ENCODE measurements at regions not wholly inside any gene's neighbourhood (a gene's known extent, or its start where the extent isn't known, plus 50 kb on each side); places are given as distances from the start of the nearest gene placed in this dataset.
A peak's percentile ranks its signal among the peaks of the same experiment; 100 is the strongest.

GRCh38 chr11:19482319-19483100, 230.1 kb upstream of the NAV2 start:
- DNase-seq (ENCODE audit: insufficient read length, low spot score) (no peak), FAIRE-seq (no peak)

DNA sequence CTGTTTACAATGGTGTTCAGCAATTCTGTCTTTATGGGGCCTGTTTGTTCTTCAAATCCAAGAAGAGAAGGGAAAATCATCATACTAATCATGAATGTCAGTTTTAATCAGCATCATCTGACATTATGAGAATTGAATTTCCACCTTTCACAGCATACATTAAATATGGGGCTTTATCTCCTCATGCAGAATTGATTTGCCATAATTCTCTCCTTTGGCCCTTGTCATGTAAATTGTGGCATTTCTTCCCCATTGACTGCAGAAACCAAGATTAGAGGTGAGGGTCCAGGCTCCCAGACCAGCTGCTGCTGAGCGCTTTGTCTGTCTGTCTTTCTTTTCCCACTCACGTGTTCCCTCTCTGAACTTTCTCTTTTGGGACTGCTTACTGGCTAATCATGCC, 232.1 kb upstream of the NAV2 start:
- no peak for FAIRE-seq
- DNase-seq (ENCODE audit: insufficient read length, low spot score), result no peak

DNA sequence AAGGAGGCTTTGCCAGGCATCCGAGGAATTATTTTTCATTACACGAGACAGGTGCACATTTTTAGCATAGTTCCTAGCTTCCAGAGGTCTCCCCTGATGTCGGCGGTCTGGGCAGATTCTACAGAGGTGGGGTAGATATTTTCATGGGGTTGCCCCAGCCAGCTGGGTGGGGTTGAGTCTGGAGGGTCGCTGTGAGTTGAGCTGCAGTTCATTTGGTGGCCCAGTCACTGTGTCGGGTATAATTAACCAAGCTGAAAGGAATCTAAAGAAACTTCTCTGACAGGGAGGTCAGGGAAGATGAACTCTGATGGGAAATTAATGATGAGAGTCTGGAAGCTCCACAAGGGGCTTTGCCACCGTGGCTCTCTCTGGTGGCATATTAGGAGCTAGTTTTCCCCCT, 233.7 kb upstream of the NAV2 start:
- no peak for FAIRE-seq
- no peak for DNase-seq (ENCODE audit: insufficient read length, low spot score)

DNA sequence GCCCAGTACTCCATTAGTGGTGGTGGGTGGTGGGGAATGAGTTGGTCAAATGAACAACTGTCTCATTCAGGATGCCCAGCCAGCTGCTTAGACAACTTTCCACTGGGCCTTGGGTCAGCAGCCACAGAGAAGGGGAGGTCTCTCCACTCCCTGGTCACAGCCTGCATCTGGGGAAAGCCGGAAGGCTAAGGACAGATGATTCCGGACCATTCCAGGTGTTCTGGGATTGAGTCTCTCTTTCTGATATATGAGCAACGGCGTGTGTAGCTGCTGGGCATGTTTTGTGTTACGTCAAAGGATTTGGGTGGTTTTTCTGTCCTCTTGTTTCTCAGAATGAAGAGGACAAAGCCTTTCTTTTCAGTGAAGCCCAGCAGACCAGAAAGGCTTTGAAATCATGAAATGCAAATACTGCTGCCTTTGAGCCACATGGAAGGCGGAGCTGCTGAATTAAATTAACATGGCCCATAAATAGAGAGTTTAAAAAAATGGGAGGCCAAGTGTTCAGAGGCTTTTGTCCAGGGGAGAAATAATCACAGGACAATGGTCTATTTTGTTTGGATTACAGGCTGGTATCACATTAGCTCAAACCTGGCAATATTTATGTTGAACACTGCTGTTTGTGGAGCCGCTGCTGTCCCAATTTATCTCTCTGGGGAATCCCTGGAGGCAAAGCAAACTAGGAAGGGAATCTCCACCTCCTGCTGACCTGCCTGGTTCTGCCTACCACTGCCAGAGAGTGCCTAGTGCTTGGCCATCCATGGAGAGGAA, 234.4 kb upstream of the E2F8 start:
- DNase-seq (ENCODE audit: insufficient read length, low spot score), result peak; percentile 30
- peak; percentile 51 for FAIRE-seq

DNA sequence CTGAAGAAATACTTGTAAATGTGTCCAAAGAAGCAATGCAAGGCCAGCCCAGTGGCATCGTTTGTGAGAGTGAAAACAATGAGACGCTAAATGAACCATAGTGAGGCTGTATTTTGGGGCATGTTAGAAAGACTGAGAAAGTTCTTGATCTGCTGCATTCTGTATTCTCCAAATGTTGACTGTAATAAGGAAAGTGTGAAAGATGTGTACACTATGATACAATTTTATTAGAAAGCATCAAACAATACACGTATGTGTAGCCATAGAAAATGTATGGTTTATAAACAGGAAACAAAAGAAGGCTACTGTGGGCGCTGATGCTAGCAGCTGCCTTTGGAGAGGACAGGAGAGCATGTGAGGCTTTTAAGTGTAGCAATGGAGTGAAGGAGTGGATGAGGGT, 233.5 kb upstream of the E2F8 start:
- FAIRE-seq (no peak), DNase-seq (ENCODE audit: insufficient read length, low spot score) (no peak)

DNA sequence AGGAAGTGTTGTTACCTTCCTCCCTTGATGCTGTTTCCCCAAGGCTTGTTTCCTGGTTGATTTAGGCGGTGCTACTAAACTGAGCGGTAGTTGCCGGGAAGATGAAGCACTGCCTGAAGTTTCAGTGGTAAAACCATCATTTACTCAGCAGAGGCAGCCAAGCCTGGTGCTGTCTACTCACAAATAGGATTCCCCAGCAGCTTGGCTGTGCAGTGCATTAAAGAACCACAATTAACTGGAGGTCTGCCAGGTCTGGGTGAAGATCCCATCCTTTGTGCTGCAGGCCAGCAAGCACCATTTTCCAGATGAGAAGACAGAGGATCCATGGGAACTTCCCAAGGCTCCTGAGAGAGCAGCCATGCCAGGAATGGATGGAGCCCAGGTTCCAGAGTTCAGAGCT, 231.9 kb upstream of the E2F8 start:
- DNase-seq (ENCODE audit: insufficient read length, low spot score), result no peak
- no peak for FAIRE-seq

DNA sequence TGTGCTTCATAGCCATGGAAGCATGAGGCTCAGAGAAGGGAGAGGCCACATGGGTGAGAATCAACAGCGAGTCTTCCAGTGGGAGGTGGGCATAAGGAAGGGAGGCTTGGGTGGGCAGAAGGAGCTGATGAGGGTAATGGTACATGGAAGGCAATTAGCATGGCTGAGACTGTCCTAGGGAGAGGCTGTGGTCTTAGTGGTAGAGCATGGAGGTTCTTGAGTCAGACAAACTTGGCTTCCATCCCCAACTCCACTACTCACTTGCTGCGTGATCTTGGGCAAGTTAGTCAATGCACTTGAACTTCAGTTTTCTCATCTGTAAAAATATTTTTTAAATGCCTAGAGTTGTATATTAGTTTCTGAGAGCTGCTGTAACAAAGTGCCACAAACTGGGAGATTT, 227.2 kb upstream of the E2F8 start:
- no peak for DNase-seq (ENCODE audit: insufficient read length, low spot score)
- no peak for FAIRE-seq

GRCh38 chr11:19466314-19466713, 225.6 kb upstream of the E2F8 start:
- no peak for DNase-seq (ENCODE audit: insufficient read length, low spot score)

DNA sequence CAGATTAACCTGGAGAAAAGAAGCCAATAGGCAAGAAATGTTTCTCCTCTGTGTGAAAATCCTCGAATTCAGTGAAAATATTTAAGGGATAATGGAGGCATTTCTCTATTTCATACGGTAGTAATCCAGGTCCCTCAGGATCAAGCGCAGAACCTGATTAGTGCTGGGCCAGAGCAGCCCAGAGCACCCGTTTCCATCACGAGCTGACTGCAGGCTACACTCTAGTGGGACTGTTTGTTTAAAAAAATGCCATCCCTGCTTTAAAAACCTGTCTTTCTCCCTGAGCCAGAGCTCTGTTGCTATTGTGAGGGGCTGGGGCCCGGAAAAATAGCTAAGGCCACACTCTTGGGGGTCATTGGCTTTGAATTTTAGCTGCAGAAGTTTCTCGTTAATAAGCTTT, 223.2 kb upstream of the E2F8 start:
- DNase-seq (ENCODE audit: insufficient read length, low spot score) (no peak), FAIRE-seq (no peak)

More at GRCh38 chr11:19466314-19466713, 225.6 kb upstream of the E2F8 start:
- no peak for FAIRE-seq

GRCh38 chr11:19460718-19461405, 220.1 kb upstream of the E2F8 start:
- FAIRE-seq (no peak), DNase-seq (ENCODE audit: insufficient read length, low spot score) (no peak)

DNA sequence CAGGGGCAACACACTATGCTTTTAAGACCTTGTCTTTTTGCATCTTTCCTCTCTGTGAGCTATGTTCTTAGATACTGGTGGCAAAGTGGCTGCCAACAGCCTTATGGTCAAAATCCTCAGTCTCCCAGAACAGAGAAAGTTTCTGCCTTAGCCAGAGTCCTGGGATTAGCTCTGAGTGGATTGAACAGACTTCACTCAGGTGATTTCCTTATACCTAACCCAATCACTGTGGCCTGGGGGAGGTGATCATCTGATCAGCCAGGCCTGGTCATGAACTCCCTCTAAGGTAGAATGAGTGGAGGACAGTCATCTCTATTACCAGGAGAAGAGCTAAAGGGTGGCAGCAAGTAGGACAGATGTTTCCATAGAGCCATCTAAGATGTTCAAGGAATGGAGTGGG, 218.5 kb upstream of the E2F8 start:
- DNase-seq (ENCODE audit: insufficient read length, low spot score) (no peak), FAIRE-seq (no peak)

DNA sequence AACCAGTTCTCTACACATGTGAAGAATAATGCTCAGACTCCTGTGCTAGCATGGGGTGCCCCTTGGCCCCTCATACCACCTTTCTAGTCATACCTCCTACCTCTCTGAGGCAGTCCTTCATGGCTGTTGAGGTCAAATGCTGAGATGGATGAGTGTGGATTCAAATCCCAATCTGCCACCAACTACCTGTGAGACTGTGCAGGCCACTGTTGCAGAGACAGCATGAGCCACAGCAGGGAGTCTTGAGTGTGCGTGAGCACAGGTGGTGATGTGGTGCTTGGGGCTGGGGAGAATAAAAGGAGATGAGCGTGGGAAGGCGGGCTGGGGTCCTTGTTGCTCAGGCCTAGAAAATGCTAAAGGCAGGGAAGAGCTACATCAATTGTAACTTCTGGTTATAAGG, 218.0 kb upstream of the E2F8 start:
- no peak for DNase-seq (ENCODE audit: insufficient read length, low spot score)
- FAIRE-seq, result no peak

DNA sequence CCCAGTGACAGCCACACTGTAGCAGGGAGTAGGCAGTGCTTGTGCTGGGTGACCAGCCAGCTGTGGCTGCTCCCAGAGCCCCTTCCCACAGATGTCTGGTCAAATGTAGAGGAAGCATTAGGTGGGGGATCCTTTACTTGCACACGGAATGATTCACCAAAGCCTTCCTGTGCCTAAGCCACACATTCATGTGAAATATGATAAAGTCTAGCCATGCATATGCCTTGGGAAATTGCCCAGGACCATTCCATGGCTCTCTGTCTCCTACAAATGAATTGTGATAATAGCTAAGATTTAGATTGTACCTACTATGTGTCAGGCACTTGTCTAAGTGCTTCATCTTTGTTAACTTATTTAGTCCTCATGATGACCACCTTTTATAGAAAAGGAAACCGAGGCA, 217.5 kb upstream of the E2F8 start:
- DNase-seq (ENCODE audit: insufficient read length, low spot score) (no peak), FAIRE-seq (no peak)

- no peak for FAIRE-seq
- no peak for DNase-seq (ENCODE audit: insufficient read length, low spot score)
These were observed 215.0 kb upstream of the E2F8 start for GRCh38 chr11:19455731-19456130.

DNA sequence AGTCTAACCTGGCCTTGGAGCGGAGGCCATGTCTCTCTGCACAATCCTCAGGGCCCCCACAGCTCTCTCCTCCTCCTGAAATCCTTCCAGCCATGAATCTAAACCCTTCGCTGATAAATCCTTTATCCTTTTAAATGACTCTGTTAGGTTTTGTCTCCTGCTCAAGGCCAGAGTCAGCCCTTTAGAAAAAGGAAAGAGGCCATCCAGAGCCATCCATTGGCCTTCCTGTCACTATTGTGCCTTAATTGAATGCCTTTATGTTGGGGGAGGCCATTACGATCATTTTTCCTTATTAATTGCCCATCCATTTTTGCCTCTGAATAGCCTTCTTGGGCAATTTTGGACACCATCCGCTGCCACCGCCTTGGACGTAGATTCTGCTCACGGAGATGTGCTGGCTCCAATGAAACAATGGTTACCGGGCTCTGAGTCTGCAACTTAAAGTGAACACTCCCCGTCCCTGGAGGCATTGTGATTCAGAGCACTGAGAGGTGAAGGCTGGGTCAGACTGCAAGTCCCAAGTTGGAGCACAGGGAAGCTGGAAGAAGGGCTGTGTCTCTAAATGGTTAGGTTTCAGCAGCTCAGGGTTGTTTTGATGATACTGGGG, 213.0 kb upstream of the E2F8 start:
- DNase-seq (ENCODE audit: insufficient read length, low spot score) (no peak), FAIRE-seq (no peak)

DNA sequence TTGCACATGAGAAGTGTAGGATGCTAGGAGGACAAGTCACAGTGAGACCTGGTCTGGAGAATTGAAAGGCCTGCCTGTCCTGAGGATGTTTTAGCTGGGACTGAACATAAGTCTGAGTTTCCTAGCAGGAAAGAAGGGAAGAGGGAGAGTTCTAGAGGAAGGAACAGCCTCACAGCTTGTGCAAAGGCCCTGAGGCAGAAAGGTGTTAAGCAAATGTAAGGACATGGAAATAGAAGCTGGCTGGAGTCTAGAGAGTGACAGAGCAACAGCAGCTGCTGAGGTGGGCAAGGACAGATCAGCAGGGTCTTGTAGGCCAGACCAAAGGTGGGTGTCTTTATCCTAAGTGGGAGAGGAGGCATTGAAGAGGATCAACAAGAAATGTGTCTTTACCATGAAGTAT, 210.9 kb upstream of the E2F8 start:
- FAIRE-seq (no peak), DNase-seq (ENCODE audit: insufficient read length, low spot score) (no peak)

- FAIRE-seq, result peak; percentile 73
These were observed 209.5 kb upstream of the E2F8 start for GRCh38 chr11:19450282-19450681.

GRCh38 chr11:19448651-19449050, 207.9 kb upstream of the E2F8 start:
- DNase-seq (ENCODE audit: insufficient read length, low spot score) (no peak), FAIRE-seq (no peak)

More at GRCh38 chr11:19450282-19450681, 209.5 kb upstream of the E2F8 start:
- no peak for DNase-seq (ENCODE audit: insufficient read length, low spot score)

DNA sequence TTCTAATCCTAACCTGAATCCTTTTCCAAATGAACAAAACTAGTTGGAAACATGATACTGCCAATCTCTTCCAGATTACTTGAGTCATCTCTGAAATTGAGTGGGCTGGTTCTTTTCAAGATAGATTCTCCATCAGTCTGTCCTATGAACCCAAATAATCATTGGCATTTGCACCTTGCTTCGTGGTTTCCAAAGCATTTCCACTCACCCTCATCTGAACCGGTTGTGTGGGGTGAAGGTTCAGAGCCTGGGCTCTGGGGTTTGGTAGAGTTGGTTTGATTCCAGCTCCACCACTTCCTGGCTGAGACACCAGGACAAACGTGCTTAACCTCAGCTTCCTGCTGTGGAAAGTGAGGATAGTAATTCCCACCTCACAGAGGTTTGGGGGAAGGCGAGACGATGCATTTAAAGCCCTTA, 206.4 kb upstream of the E2F8 start:
- DNase-seq (ENCODE audit: insufficient read length, low spot score) (no peak), FAIRE-seq (no peak)

DNA sequence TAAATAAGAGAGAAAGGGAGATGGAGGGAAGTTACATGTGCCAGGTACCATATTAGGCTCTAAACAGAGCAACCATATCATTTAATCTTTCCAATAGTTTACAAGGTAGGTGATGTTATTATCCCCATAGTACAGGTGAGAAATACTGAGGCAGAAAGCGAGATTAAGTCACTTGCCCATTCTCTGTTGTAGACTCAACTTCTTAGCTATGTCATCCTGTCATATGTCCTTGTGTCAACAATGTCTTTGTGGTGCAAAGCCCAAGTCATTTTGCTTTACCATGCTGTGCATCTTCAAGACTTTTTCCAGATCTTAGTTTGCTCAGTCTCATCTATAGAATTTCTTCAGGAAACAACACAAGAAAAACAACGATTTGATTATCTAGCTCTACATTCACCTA, 205.0 kb upstream of the E2F8 start:
- FAIRE-seq (no peak), DNase-seq (ENCODE audit: insufficient read length, low spot score) (no peak)

- FAIRE-seq (no peak), DNase-seq (ENCODE audit: insufficient read length, low spot score) (no peak)
These were observed 203.5 kb upstream of the E2F8 start for GRCh38 chr11:19444231-19444630.

Data from GM19239 (cell line).